A673 (cell line): ENCODE measurements at regions not wholly inside any gene's neighbourhood (a gene's known extent, or its start where the extent isn't known, plus 50 kb on each side); places are given as distances from the start of the nearest gene placed in this dataset.

Source experiments
- BruUV-seq: library from RNA; stranded (reverse); fragments of 400-500 nt; replicated peaks from 2 replicates; lab custom pipeline; 2021; lab: Mats Ljungman, UMichigan
- CTCF ChIA-PET: fragments of 300-600 bp; sonication (Branson Sonifier 250); formaldehyde crosslinking; loops from one replicate; lab custom pipeline; 2022; ENCODE audit warnings: antibody characterized with exemption; lab: Charles Lee
- POLR2A ChIA-PET: fragments of 300-600 bp; sonication (Branson Sonifier 250); formaldehyde crosslinking; loops from one replicate; lab custom pipeline; 2022; ENCODE audit warnings: antibody characterized with exemption; ENCODE audit not compliant: low non-redundant PET; lab: Charles Lee
- DNase-seq: peaks from one replicate; pipeline ENCODE4 v3.0.0-alpha.2; 2015; ENCODE audit warnings: low spot score
- H3K27ac ChIP-seq: fragments of 200-600 bp; sonication (generic); 2 replicates; pipeline ENCODE4 v1.5.1; 2016; ENCODE audit warnings: mixed run types, low read depth, mild to moderate bottlenecking, mixed read lengths, antibody characterized with exemption, low read length; ENCODE audit not compliant: poor library complexity, severe bottlenecking
- H3K27me3 ChIP-seq: fragments of 200-600 bp; sonication (generic); replicated peaks from 2 replicates; pipeline ENCODE4 v1.6.1; 2017; ENCODE audit warnings: mixed run types, low read depth, mild to moderate bottlenecking, mixed read lengths, antibody characterized with exemption, low read length; ENCODE audit not compliant: insufficient read depth, poor library complexity
- H3K36me3 ChIP-seq: fragments of 200-600 bp; sonication (generic); 2 replicates; pipeline ENCODE4 v1.6.1; 2016; ENCODE audit warnings: mixed run types, mild to moderate bottlenecking, mixed read lengths, antibody characterized with exemption, low read length; ENCODE audit not compliant: insufficient read depth, poor library complexity, severe bottlenecking
- H3K4me1 ChIP-seq: fragments of 200-600 bp; sonication (generic); 2 replicates; pipeline ENCODE4 v1.6.1; 2017; ENCODE audit warnings: mixed run types, mild to moderate bottlenecking, mixed read lengths, antibody characterized with exemption, low read length; ENCODE audit not compliant: insufficient read depth, poor library complexity, severe bottlenecking
- H3K4me3 ChIP-seq: fragments of 200-600 bp; sonication (generic); 2 replicates; pipeline ENCODE4 v1.5.1; 2016; ENCODE audit warnings: low read depth, mixed run types, mild to moderate bottlenecking, mixed read lengths, low read length; ENCODE audit not compliant: poor library complexity, severe bottlenecking
- H3K9me3 ChIP-seq: fragments of 200-600 bp; sonication (generic); 2 replicates; pipeline ENCODE4 v1.6.1; 2016; ENCODE audit warnings: mixed run types, low read depth, mild to moderate bottlenecking, mixed read lengths, antibody characterized with exemption, low read length; ENCODE audit not compliant: poor library complexity, severe bottlenecking
- EZH2 ChIP-seq: fragments of 200-600 bp; sonication (generic); IDR thresholded peaks from 2 replicates; pipeline ENCODE4 v1.6.1; 2017; ENCODE audit warnings: borderline replicate concordance, low read depth, mild to moderate bottlenecking, mixed read lengths, antibody characterized with exemption, low read length; ENCODE audit not compliant: poor library complexity, severe bottlenecking
- intact Hi-C: fragments of 100-400 bp; cut with micrococcal nuclease; formaldehyde crosslinking; loops from one replicate; pipeline ENCODE4 v1.10.0; 2022; ENCODE audit not compliant: unreplicated experiment
- TF ChIP-seq, protein P1 (sequence below): fragments of 300-800, 200-600 bp; sonication (generic); conservative IDR thresholded peaks from 2 replicates; pipeline ENCODE4 v1.5.1; 2017; ENCODE audit warnings: low read depth, mild to moderate bottlenecking, antibody characterized with exemption, low read length, moderate library complexity, mixed read lengths

DNA sequence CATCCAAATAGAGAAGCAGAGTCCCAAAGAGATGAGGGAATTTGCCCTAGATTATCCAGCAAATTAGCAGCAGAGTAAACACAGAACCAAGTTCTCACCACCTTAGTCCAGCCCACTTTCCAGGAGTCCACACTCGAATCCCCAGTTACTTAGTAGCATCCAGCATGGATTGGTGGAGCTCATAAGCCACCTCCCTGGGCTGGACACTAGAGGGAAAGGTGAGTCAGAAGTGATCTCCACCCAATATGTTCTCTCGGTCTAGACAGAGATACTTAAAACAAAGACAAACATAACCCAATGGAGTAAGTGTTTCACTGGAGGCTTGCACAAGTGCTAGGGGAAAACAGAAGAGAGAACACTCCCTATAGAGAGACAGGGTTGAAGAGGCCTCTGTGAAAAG, 105.1 kb upstream of the CPEB2 start:
- CTCF ChIA-PET = no interaction called here
- BruUV-seq = no TSS peak
- H3K27ac ChIP-seq = no peak overlapping the region
- POLR2A ChIA-PET = no interaction called here
- no peaks in the 10 kb centered on the region for H3K27me3 ChIP-seq
- DNase-seq = no peak
- intact Hi-C loops = no loop called here
- no peaks in the 10 kb centered on the region for H3K4me1 ChIP-seq
- H3K4me3 ChIP-seq = no peak overlapping the region
- H3K9me3 ChIP-seq = no peaks in the 10 kb centered on the region
- H3K36me3 ChIP-seq = no peaks in the 10 kb centered on the region
- TF ChIP-seq, protein P1, sequence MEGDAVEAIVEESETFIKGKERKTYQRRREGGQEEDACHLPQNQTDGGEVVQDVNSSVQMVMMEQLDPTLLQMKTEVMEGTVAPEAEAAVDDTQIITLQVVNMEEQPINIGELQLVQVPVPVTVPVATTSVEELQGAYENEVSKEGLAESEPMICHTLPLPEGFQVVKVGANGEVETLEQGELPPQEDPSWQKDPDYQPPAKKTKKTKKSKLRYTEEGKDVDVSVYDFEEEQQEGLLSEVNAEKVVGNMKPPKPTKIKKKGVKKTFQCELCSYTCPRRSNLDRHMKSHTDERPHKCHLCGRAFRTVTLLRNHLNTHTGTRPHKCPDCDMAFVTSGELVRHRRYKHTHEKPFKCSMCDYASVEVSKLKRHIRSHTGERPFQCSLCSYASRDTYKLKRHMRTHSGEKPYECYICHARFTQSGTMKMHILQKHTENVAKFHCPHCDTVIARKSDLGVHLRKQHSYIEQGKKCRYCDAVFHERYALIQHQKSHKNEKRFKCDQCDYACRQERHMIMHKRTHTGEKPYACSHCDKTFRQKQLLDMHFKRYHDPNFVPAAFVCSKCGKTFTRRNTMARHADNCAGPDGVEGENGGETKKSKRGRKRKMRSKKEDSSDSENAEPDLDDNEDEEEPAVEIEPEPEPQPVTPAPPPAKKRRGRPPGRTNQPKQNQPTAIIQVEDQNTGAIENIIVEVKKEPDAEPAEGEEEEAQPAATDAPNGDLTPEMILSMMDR = no peak
- TF ChIP-seq EZH2 = no peak

DNA sequence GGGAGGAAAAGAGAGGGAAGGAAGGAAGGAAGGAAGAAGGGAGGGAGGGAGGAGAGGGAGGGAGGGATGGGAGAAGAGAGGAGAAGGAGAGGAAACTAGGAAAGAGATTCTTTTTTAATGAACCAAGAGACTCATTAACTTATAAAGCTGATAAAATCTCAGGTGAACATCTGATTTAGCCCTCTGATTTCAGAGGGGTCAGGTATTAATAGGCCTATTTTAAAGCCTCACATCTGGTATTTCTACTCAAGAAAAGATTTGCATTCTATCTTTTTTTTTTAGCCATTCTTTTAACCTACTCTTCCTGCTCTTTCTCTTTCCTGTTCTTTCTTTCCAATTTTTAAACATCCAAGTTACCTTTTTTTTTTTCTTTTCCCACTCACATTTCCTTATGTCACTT, 103.3 kb upstream of the CPEB2 start:
- Histone ChIP-seq H3K27me3 (no peaks in the 10 kb centered on the region), H3K9me3 (no peaks in the 10 kb centered on the region), H3K4me1 (no peaks in the 10 kb centered on the region), H3K36me3 (no peaks in the 10 kb centered on the region), H3K4me3 (no peak overlapping the region), H3K27ac (no peak overlapping the region)
- DNase-seq = no peak
- POLR2A ChIA-PET = no interaction called here
- no TSS peak for BruUV-seq
- CTCF ChIA-PET = no interaction called here
- no peak for TF ChIP-seq EZH2
- TF ChIP-seq, protein P1 = no peak
- intact Hi-C loops = no loop called here

DNA sequence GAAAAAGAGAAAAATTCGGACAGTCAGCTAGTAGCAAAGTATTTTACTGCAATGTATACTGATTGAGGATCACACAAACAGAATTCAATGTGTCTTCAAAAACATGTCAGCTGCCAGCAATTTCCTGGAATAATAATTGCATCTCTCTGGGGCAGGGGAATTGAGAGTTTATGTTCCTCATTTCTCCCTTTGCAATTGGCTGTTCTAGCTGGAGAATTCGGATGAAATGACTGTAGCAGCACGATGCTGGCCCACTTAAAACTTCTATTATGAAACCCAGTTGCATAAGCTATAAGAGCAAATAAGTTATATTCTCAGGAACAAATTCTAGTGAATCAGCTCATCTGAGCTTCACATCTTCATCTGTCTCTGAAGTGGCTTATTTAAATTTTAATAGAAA, 99.9 kb upstream of the CPEB2 start:
- BruUV-seq = no TSS peak
- Histone ChIP-seq H3K4me1 (no peaks in the 10 kb centered on the region), H3K36me3 (no peaks in the 10 kb centered on the region), H3K27ac (no peak overlapping the region), H3K27me3 (no peaks in the 10 kb centered on the region), H3K4me3 (no peak overlapping the region), H3K9me3 (no peaks in the 10 kb centered on the region)
- TF ChIP-seq EZH2 = no peak
- TF ChIP-seq, protein P1 = no peak
- no peak for DNase-seq
- intact Hi-C loops = no loop called here
- POLR2A ChIA-PET = no interaction called here
- CTCF ChIA-PET = no interaction called here
